ENCODE measurements at regions not wholly inside any gene's neighbourhood (a gene's known extent, or its start where the extent isn't known, plus 50 kb on each side); places are given as distances from the start of the nearest gene placed in this dataset.

DNA sequence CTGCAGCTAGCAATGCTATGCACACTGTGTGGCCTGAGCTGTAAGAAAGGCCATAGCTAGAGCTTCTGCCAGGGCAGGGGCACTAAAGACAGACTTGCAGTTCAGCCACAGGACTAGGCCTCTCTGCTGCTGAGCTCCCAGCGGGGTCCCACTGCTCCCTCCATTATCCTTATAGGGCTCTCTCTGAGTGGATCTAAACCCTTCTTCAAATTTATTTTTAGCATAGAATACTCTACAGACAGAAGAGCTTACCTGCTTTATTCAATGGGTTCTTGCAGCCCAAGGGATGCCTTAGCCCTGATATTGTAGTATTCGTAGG lies 100.9 kb upstream of the MLN start:
- Mint-ChIP-seq H3K36me3 (peaks cover 0 to 4% (median 0%) of the 10 kb centered on the region in 3 donors), H3K9me3 (no peaks in the 10 kb centered on the region), H3K4me1 (peaks cover 74 to 75% of the 10 kb centered on the region in 2 donors), H3K27ac (peak overlapping the region; percentile 85 to 95 (median 92)), H3K27me3 (ENCODE audit: low read depth in 3 of 3) (peaks cover 11 to 22% (median 16%) of the 10 kb centered on the region in 3 donors), H3K4me3 (peak overlapping the region; percentile 75 to 85 (median 82))
- DNase-seq = no peak

DNA sequence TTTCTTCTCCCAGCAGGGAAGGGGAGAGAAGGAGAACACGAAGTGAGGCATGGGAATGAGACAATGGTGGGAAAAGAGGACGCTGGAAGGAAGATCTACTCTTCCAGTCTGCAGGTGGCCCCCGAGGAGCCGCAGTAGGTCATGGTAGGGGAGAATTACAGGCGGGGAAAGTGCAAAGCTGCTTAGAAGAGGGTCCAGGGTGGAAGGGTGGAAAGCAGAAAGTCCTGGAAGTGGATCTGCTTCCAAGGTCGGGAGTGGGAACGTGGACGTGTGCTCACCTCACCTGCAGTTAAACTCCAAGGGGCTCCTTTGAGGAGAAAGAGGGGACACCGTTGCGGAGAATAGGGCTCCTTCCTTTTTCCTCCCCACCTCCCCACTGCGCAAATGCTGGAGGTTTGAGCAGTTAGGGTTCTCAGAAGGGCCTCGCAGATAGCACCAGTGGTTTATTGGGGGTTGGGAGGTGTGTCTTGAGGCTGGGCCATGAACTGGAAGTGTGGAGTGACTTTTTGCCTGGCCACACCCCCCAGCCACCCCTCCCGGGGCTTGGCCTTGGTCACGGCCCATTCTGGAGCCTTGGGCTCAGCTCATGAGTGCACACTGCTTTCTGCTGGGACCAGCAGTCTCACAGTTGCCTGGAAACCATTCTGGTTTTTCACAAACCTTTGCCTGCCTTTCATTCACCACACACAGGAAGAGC lies 100.4 kb upstream of the MLN start:
- H3K4me3 Mint-ChIP-seq = peak overlapping the region; percentile 75 to 85 (median 82)
- peaks cover 11 to 22% (median 18%) of the 10 kb centered on the region in 3 donors for H3K27me3 Mint-ChIP-seq (ENCODE audit: low read depth in 3 of 3)
- peak; percentile 82 to 89 (median 89) for DNase-seq
- H3K4me1 Mint-ChIP-seq = peaks cover 74% of the 10 kb centered on the region in 2 donors
- H3K36me3 Mint-ChIP-seq = peaks cover 0 to 4% (median 0%) of the 10 kb centered on the region in 3 donors
- H3K9me3 Mint-ChIP-seq = no peaks in the 10 kb centered on the region
- peak overlapping the region; percentile 85 to 95 (median 92) for H3K27ac Mint-ChIP-seq

DNA sequence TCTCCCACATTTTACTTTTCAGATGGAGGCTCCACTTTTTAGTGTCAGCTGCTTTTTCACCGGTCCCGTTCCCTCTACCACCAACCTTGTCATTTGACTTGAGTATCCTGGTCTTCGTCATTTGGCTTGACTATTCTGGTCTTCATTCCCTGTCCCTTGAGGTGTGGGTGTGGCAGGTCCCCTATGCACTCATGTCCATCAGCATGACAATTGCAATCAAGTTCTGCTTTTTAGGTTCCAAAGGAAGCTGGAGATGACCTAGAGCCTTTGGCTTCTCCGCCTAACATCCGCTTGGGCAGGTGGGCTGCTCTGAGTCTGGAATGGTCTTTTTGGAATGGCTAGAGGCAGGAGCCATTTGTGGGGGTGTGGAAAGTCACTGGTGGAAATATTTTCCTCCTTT lies 99.8 kb upstream of the MLN start:
- Mint-ChIP-seq H3K4me3 (peak overlapping the region; percentile 75 to 85 (median 82)), H3K27ac (peak overlapping the region; percentile 85 to 95 (median 92)), H3K9me3 (no peaks in the 10 kb centered on the region), H3K36me3 (peaks cover 0 to 4% (median 0%) of the 10 kb centered on the region in 3 donors), H3K4me1 (peaks cover 68% of the 10 kb centered on the region in 2 donors), H3K27me3 (ENCODE audit: low read depth in 3 of 3) (peaks cover 9 to 22% (median 18%) of the 10 kb centered on the region in 3 donors)
- DNase-seq = no peak

DNA sequence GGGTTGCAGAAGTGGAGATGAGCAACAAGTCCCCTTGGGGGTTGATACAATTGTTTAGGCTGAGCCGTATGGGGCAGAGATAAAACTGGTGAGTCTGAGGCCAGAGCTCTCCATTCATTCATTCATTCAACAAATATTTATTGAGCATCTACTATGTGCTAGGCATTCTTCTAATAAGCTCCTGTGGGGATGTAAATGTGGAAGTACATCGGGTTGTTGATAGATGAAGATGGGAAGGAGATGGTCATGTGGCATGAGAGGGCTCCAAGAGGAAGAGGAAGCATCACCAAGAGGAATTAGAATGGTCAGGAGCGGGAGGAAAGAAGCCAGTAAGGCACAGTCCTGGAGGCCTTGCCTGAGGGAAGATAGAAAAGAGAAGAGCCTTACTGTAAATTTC lies 98.7 kb upstream of the MLN start:
- H3K27me3 Mint-ChIP-seq (ENCODE audit: low read depth in 3 of 3) = peaks cover 9 to 21% (median 18%) of the 10 kb centered on the region in 3 donors
- H3K27ac Mint-ChIP-seq = peak overlapping the region in 3 of 6 donors; percentile 56 to 61 (median 57)
- peak overlapping the region in 3 of 5 donors; percentile 44 to 65 (median 46) for H3K4me3 Mint-ChIP-seq
- H3K9me3 Mint-ChIP-seq = no peaks in the 10 kb centered on the region
- H3K36me3 Mint-ChIP-seq = peaks cover 0 to 4% (median 0%) of the 10 kb centered on the region in 3 donors
- DNase-seq = no peak
- H3K4me1 Mint-ChIP-seq = peaks cover 57% of the 10 kb centered on the region in 2 donors

DNA sequence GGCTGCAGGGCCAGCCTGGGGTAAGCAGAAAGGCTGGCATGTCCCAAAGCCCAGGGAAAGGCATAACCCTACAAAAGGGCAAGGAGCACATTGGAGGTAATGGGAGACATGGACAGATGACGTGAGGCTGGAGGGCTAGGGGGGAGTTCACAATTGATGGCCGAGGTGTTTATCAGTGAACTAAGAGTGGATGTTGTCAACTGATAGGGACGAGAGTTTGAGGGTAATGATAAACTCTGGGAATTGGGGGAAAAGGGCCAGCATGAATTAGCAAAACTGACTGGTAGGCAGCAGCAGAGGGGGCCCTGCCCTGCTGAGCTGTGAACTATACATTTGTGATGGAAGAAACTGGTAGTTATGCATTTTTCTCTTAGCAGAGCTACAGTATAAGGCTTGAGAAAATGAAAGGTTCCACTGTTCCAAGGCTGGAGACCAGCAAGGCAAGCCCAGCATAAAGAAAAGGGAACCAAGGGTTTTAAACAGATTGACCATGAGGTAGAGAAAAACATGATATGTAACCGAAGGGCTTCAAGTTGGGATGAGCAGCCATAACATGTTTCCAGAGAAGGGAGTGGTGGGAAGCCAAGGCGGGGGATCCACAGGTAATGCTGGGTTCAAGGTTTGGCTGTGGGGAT lies 98.1 kb upstream of the MLN start:
- Mint-ChIP-seq H3K9me3 (no peaks in the 10 kb centered on the region), H3K4me3 (peak overlapping the region in 2 of 5 donors; percentile 3 to 46), H3K27me3 (ENCODE audit: low read depth in 3 of 3) (peaks cover 11 to 23% (median 16%) of the 10 kb centered on the region in 3 donors), H3K27ac (peak overlapping the region in 3 of 6 donors; percentile 30 to 61 (median 61)), H3K36me3 (peaks cover 0 to 4% (median 0%) of the 10 kb centered on the region in 3 donors), H3K4me1 (peaks cover 51 to 52% of the 10 kb centered on the region in 2 donors)
- DNase-seq = no peak

DNA sequence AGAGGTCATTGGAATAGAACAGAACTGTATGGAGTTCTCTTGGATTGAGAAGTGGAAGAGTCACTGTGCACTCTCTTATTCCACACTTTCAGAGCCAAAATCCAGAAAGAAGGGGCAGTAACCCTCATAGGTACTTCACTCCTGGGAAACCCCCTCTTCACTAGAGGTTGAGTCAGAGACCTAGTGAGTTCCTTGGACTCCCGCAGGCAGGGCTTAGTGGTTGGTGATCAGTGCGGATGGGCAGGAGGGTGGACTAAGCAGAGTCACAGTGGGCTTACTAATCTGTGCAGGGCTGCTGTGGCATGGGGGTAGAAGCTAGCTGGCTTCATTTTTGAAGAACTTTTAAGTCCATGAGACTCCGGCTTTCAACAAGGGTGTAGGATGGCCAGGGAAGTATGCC lies 95.0 kb upstream of the MLN start:
- Mint-ChIP-seq H3K9me3 (no peaks in the 10 kb centered on the region), H3K4me3 (no peak overlapping the region), H3K36me3 (peaks cover 0 to 4% (median 0%) of the 10 kb centered on the region in 3 donors), H3K27ac (no peak overlapping the region), H3K4me1 (peaks cover 20% of the 10 kb centered on the region in 2 donors), H3K27me3 (ENCODE audit: low read depth in 3 of 3) (peaks cover 7 to 23% (median 9%) of the 10 kb centered on the region in 3 donors)
- no peak for DNase-seq

DNA sequence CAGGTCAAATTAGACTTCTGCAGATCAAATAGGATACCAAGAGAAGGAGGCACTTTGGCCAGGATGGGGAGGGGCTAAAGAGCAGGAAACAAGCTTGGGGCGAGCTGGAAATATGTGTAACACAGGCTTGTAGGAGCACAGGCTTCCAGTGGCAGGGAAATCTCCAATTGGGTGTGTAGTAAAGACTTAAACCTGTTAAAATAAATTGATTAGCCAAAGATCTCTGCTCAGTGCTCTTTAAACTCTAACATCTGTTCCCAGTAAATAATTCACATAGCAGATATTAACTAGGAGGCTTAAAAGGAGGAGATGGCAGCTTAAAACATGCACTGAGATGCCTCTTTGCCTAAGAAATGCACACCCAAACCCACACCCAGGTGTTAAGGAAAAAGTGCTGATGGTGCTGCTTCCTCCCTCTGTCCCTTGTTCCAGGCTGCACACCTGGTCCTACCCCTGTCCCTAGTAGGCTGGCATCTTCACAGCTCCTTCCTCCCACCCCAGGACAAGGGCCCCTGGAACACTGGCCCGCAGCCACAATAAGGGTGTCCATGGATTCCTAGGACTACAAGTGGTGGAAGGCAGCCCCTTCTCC lies 93.5 kb upstream of the MLN start:
- Mint-ChIP-seq H3K36me3 (peaks cover 0 to 3% (median 0%) of the 10 kb centered on the region in 3 donors), H3K27ac (no peak overlapping the region), H3K9me3 (no peaks in the 10 kb centered on the region), H3K4me1 (peaks cover 5% of the 10 kb centered on the region in 2 donors), H3K4me3 (no peak overlapping the region), H3K27me3 (ENCODE audit: low read depth in 3 of 3) (peaks cover 7 to 22% (median 12%) of the 10 kb centered on the region in 3 donors)
- no peak for DNase-seq

DNA sequence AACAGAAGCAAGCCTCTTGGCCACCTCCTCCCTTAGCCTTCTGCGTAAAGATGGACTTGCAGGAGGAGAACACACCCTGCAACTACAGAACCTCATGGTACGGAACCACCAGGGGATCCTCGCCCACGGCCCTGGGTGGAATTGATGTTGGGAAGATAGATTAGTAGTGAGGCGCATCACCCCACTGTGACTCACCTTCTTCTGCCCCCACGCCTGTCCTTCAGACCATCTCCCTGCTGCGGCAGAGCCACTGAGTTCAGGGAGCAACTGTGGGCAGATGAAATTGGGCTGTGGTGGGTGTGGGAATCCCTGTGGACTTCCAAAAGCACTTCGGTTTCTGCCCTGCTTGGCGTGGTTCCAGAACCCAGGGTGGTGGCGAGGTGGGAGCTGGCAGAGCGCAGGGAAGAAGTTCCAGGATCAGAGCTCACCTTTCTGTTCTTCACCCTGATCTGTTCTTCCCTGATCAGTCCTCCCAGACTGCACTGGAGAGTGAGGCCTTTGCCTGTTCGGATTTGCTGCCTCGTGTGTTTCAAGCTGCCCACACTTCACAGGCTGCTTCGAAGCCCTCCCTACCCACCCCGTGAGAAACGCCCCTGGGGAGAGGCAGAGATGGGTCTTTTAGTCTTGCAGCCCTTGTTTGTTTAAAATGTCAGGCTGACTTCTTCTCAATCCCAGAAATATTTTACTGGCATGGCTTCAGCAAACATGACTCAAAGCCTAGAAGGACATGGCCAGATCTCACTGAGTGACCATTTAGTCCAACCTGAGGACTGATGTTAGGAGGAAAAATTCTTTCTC lies 92.8 kb upstream of the MLN start:
- DNase-seq = no peak
- no peak overlapping the region for H3K27ac Mint-ChIP-seq
- no peak overlapping the region for H3K4me3 Mint-ChIP-seq
- no peaks in the 10 kb centered on the region for H3K9me3 Mint-ChIP-seq
- H3K27me3 Mint-ChIP-seq (ENCODE audit: low read depth in 3 of 3) = peaks cover 3 to 17% (median 11%) of the 10 kb centered on the region in 3 donors
- no peaks in the 10 kb centered on the region for H3K36me3 Mint-ChIP-seq
- no peaks in the 10 kb centered on the region for H3K4me1 Mint-ChIP-seq

DNA sequence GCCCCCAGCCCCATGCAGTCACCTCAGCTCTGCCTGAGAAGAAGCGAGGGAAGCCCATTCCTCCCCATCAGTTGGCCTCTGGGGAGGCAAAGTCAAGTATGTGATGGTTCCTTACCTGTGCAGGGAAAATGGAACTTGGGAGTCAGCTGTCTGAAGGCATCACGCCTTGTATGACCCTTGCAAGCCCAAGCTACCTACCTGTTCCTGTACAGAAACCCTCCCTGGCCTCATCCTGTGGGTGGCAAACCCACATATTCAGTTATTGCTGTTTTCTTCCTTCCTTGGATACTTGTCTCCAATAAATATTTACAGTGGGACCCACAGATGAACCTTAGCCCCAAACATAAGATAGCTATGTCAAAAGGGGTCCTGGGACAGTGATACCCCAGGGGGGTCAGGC lies 92.2 kb upstream of the MLN start:
- H3K36me3 Mint-ChIP-seq = no peaks in the 10 kb centered on the region
- H3K27ac Mint-ChIP-seq = no peak overlapping the region
- H3K9me3 Mint-ChIP-seq = no peaks in the 10 kb centered on the region
- H3K4me1 Mint-ChIP-seq = no peaks in the 10 kb centered on the region
- no peak overlapping the region for H3K4me3 Mint-ChIP-seq
- peaks cover 3 to 12% (median 10%) of the 10 kb centered on the region in 3 donors for H3K27me3 Mint-ChIP-seq (ENCODE audit: low read depth in 3 of 3)
- DNase-seq = no peak

DNA sequence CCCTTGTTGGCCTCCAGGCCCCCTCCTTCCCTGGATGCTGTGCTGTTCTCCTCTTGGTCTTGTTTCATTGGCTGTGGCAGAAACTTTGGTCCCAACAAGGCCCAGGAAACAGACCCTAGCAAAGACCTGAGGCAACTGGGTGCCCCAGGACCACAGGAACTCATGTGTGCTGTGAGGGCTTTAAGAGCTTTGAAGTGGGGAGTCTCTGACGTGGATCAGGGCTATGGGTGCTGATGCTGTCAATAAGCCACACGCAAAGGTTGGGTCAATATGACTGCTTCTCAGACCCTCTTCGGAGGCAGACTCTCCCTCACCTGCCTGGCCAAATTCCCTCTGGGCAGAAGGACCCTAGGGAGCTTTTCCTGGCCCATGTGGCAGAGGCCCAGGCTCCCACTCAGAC lies 91.5 kb upstream of the MLN start:
- Mint-ChIP-seq H3K36me3 (no peaks in the 10 kb centered on the region), H3K4me1 (no peaks in the 10 kb centered on the region)

DNA sequence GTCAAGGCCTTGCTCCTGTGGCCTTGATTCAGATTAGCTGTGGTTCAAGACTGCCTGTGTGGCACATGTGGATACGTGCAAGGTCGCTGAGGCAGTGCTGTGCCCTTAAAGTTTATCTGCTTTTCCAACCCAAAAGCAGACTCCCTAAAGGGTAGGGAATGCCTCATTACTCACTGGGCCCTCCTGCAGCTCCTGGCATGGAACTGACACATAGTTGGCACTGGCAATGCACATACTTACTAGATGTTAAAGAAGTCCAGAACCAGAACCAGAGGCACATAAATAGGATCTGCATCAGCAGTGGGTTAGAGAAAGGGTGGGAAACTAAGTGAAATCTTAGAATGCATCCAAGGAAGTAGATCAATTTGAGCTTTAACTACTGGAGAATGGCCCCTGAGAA lies 90.6 kb upstream of the MLN start:
- no peak overlapping the region for H3K4me3 Mint-ChIP-seq
- H3K36me3 Mint-ChIP-seq = no peaks in the 10 kb centered on the region
- H3K4me1 Mint-ChIP-seq = no peaks in the 10 kb centered on the region
- peaks cover 3 to 19% (median 12%) of the 10 kb centered on the region in 3 donors for H3K27me3 Mint-ChIP-seq (ENCODE audit: low read depth in 3 of 3)
- no peak overlapping the region for H3K27ac Mint-ChIP-seq
- DNase-seq = no peak
- H3K9me3 Mint-ChIP-seq = no peaks in the 10 kb centered on the region

More for the DNA sequence above, 91.5 kb upstream of the MLN start:
- DNase-seq = no peak
- Mint-ChIP-seq H3K27ac (no peak overlapping the region), H3K9me3 (no peaks in the 10 kb centered on the region), H3K4me3 (no peak overlapping the region), H3K27me3 (ENCODE audit: low read depth in 3 of 3) (peaks cover 3 to 13% (median 12%) of the 10 kb centered on the region in 3 donors)

DNA sequence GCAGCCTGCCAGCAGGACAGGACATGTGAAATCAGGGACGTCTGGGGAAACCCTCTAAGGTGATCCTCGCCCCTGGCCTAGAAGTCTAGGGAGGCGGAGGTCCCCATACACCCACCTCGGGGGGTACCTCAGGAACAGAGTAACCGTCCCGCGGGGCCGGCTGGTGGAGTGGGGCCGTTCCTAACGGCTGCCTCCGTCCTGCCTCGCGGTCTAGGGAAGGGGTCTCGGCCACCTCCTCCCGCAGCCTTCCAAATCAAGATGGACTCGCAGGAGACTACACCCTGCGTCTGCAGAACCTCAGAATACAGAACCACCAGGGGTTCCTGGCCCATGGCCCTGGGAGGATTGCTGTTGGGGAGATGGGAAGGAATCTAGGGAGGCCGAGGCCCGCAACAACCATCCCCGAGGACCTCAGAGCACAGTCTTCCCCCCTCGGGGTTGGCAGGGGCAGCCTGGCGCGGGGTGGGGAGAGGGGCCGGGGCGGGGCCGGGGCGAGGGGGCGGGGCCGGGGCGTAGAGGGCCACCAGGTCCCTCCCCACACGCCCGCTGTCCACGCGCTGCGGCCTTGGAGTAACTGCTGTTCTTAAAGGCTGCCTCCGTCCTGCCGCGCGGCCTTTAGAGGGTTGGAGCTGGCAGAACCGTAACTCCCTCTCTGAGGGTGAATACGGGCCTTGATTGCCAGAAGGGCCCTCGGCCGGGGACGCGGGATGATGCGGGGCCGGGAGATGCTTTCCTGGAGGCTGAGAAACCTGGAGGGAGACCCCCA lies 89.0 kb upstream of the MLN start:
- no peaks in the 10 kb centered on the region for H3K36me3 Mint-ChIP-seq

DNA sequence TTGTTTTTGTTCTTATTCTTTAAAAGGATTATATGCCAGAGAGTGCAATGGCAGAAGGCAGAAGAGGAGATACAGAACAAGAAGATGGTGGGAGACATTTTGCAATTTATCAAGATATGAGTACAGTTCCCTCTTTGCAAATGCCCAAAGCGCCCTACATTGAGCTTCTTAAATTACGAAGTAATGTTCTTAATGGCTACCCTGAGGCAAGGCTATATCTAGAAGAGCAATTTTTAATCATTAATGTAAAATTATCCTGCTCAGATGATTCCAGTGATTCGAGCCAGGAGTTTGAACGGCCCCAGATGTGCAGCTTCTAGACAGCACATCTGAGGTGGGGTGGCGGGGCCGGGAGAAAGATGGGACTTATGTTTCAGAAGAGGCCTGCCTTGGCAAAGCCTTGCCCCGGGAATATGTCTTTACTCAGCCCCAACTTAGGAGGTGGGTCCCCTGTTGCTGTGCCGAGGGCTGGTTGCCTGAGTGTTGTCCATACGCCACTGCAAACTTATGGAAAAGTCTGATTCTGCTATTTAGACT lies 84.9 kb upstream of the MLN start:
- Mint-ChIP-seq H3K36me3 (peaks cover 0 to 4% (median 0%) of the 10 kb centered on the region in 3 donors), H3K4me3 (peak overlapping the region in 1 of 5 donors; percentile 15), H3K4me1 (no peaks in the 10 kb centered on the region), H3K9me3 (no peaks in the 10 kb centered on the region), H3K27me3 (ENCODE audit: low read depth in 3 of 3) (peaks cover 10 to 31% (median 13%) of the 10 kb centered on the region in 3 donors), H3K27ac (no peak overlapping the region)
- DNase-seq = no peak

More for the DNA sequence above, 89.0 kb upstream of the MLN start:
- H3K9me3 Mint-ChIP-seq = no peaks in the 10 kb centered on the region
- no peak overlapping the region for H3K27ac Mint-ChIP-seq
- H3K4me1 Mint-ChIP-seq = no peaks in the 10 kb centered on the region
- no peak overlapping the region for H3K4me3 Mint-ChIP-seq
- H3K27me3 Mint-ChIP-seq (ENCODE audit: low read depth in 3 of 3) = peaks cover 6 to 19% (median 14%) of the 10 kb centered on the region in 3 donors
- no peak for DNase-seq

Data from immature natural killer cell (primary cell).